D721Med (cell line): ENCODE measurements at regions not wholly inside any gene's neighbourhood (a gene's known extent, or its start where the extent isn't known, plus 50 kb on each side); places are given as distances from the start of the nearest gene placed in this dataset.

ENCODE experiments used
- DNase-seq: peaks from one replicate; pipeline ENCODE4 v3.0.0; 2011; ENCODE audit warnings: low spot score; ENCODE audit not compliant: insufficient read length
- FAIRE-seq: peaks from 2 replicates; lab custom pipeline; 2011; peaks lifted over from hg19 to GRCh38; lab: Jason Lieb, UNC
- CTCF ChIP-seq: IDR thresholded peaks from 2 replicates; pipeline ENCODE4 v1.5.1; 2012; ENCODE audit warnings: mild to moderate bottlenecking, control low read depth; ENCODE audit not compliant: insufficient read depth; ENCODE audit errors: missing control alignments

- no peak for TF ChIP-seq CTCF
- DNase-seq (no peak), FAIRE-seq (no peak)
These were observed 868.5 kb upstream of the NUDT12 start for GRCh38 chr5:104431002-104431620.

GRCh38 chr5:104429911-104430310 is 867.3 kb upstream of the NUDT12 start:
- no peak for TF ChIP-seq CTCF
- DNase-seq (no peak), FAIRE-seq (no peak)

DNA sequence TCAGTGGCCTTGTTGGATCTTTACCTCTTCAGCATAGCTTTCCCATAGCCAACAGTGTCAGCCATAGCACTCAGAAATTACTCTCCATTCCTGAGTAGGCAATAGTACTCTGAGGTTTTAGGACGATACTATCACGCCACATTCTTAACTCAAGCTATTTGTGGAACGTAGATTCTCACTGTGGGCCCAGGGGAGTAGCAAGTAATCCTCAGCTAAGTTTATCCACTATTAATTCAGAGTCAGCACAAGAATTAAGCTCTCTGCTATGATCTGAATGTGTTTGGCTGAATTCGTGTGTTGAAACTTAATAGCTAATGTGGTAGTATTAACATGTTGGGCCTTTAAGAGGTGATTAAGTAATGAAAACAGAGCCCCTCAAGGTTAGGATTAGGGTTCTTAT is 858.8 kb upstream of the NUDT12 start:
- FAIRE-seq (no peak), DNase-seq (no peak)
- no peak for TF ChIP-seq CTCF

- no peak for DNase-seq
- TF ChIP-seq CTCF = no peak
- FAIRE-seq = no peak
These were observed 855.5 kb upstream of the NUDT12 start for GRCh38 chr5:104418056-104418455.

GRCh38 chr5:104412649-104413240 is 850.2 kb upstream of the NUDT12 start:
- DNase-seq (no peak), FAIRE-seq (no peak)
- TF ChIP-seq CTCF = peak; percentile 7

DNA sequence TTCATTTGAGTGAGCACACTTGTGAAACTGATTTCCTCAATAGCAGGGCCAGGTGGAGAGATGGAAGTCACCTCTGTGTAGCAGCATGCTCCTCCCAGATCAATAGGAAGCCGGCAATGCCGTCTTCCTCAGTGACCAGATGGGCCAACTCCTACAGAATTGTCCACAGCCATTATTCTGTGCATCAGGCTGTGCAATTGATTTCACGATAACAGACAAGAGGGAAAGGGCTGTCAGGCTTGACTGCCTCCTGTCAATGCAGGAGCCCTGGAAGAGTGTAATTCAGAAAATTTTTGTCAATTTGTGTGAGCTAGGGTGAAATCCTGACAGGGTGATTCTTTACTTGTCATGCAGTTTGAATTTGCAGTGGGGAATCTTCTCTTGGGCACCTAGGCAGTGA is 838.4 kb upstream of the NUDT12 start:
- DNase-seq = no peak
- no peak for FAIRE-seq
- TF ChIP-seq CTCF = no peak

DNA sequence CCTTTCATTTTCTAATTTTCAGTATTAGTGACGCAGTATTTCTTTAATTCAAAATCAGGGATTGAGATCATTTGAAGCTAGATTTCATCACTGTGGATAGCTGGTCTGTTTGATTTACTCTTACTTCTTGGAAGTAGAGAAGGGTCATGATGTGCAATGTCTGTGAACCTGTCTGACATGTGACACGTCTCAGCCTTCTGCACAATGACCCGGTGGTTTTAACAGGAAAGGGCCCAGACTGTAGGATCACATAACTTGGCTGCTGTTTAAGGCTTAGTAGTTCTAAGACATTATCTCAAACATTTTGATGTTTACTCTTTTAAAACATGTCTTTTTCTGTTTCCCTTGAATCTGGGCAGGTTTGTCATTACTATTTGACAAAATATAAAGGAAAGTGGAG is 823.3 kb upstream of the NUDT12 start:
- FAIRE-seq (no peak), DNase-seq (no peak)
- TF ChIP-seq CTCF = no peak
